HepG2 (cell line): ENCODE measurements at regions not wholly inside any gene's neighbourhood (a gene's known extent, or its start where the extent isn't known, plus 50 kb on each side); places are given as distances from the start of the nearest gene placed in this dataset.

ENCODE experiments used
- HNRNPK ChIP-seq: fragments of 200-400 bp; formaldehyde crosslinking; IDR thresholded peaks from 2 replicates; pipeline ENCODE4 v1.6.1; 2018; ENCODE audit warnings: low read length, low read depth, moderate library complexity, mild to moderate bottlenecking; ENCODE audit not compliant: poor library complexity, severe bottlenecking
- JARID2 ChIP-seq: sonication (generic); formaldehyde crosslinking; IDR thresholded peaks from 2 replicates; pipeline ENCODE4 v1.8.1; 2023; ENCODE audit warnings: missing genetic modification reagents, inconsistent platforms; ENCODE audit not compliant: insufficient replicate concordance
- KLF6 ChIP-seq: IDR thresholded peaks from 2 replicates; pipeline ENCODE4 v1.8.0; 2016; ENCODE audit warnings: missing biosample characterization, missing genetic modification reagents
- MBD4 ChIP-seq: IDR thresholded peaks from 2 replicates; pipeline ENCODE4 v1.6.1; 2012; ENCODE audit warnings: low read length, inconsistent platforms, borderline replicate concordance
- MIER2 ChIP-seq: IDR thresholded peaks from 2 replicates; pipeline ENCODE4 v1.6.1; 2016; ENCODE audit warnings: missing biosample characterization, missing genetic modification reagents
- POLR2AphosphoS2 ChIP-seq: IDR thresholded peaks from 2 replicates; pipeline ENCODE4 v1.6.1; 2011; ENCODE audit warnings: low read depth, low read length, improper control_type of control experiment
- RBM22 ChIP-seq: fragments of 200-400 bp; formaldehyde crosslinking; optimal IDR thresholded peaks from 2 replicates; pipeline ENCODE3; 2017; ENCODE audit warnings: mild to moderate bottlenecking, low read length, moderate library complexity
- SMAD1 ChIP-seq: sonication (generic); formaldehyde crosslinking; IDR thresholded peaks from 2 replicates; pipeline ENCODE4 v1.4.0; 2020; ENCODE audit warnings: missing genetic modification reagents, low read depth, mild to moderate bottlenecking, borderline replicate concordance
- TAF15 ChIP-seq: fragments of 200-400 bp; formaldehyde crosslinking; IDR thresholded peaks from one replicate; pipeline ENCODE4 v1.6.1; 2018; ENCODE audit warnings: mild to moderate bottlenecking, low read depth, low read length; ENCODE audit not compliant: poor library complexity, severe bottlenecking
- TEAD3 ChIP-seq: optimal IDR thresholded peaks from 2 replicates; pipeline ENCODE3; 2016; ENCODE audit warnings: borderline replicate concordance
- ZNF205 ChIP-seq: IDR thresholded peaks from 2 replicates; pipeline ENCODE4 v1.6.1; 2018; ENCODE audit warnings: missing biosample characterization, missing genetic modification reagents
- ZNF468 ChIP-seq: sonication (generic); formaldehyde crosslinking; IDR thresholded peaks from 2 replicates; pipeline ENCODE4 v1.8.0; 2022; ENCODE audit warnings: mild to moderate bottlenecking, moderate library complexity, missing genetic modification reagents
- ZNF737 ChIP-seq: sonication (generic); formaldehyde crosslinking; IDR thresholded peaks from 2 replicates; pipeline ENCODE4 v1.5.0; 2020; ENCODE audit warnings: missing genetic modification reagents, mild to moderate bottlenecking, borderline replicate concordance
- ZNF839 ChIP-seq: sonication (generic); formaldehyde crosslinking; IDR thresholded peaks from 2 replicates; pipeline ENCODE4 v1.4.0; 2020; ENCODE audit warnings: missing genetic modification reagents, mild to moderate bottlenecking, borderline replicate concordance
- ZNF850 ChIP-seq: sonication (generic); formaldehyde crosslinking; conservative IDR thresholded peaks from 2 replicates; pipeline ENCODE4 v1.9.0; 2021; ENCODE audit warnings: mild to moderate bottlenecking, missing genetic modification reagents
- TF ChIP-seq, protein P1 (sequence below): sonication (generic); formaldehyde crosslinking; IDR thresholded peaks from 2 replicates; pipeline ENCODE4 v1.4.0; 2020; ENCODE audit warnings: mild to moderate bottlenecking, missing genetic modification reagents, borderline replicate concordance
- TF ChIP-seq, protein P2 (sequence below), 2 experiments: fragments of 450-650 bp in 1 of 2; sonication (generic) in 1 of 2; formaldehyde crosslinking; IDR thresholded peaks; 2 replicates each; pipeline versions ENCODE4 v1.5.0 to v1.8.0; 2020 to 2022; ENCODE audit warnings: mild to moderate bottlenecking in 1 of 2, missing genetic modification reagents in 1 of 2
- TF ChIP-seq, protein P3 (sequence below): sonication (generic); formaldehyde crosslinking; IDR thresholded peaks from 2 replicates; pipeline ENCODE4 v1.5.0; 2020; ENCODE audit warnings: mild to moderate bottlenecking, low read depth, missing genetic modification reagents, borderline replicate concordance
- TF ChIP-seq, protein P4 (sequence below): sonication (generic); formaldehyde crosslinking; IDR thresholded peaks from 2 replicates; pipeline ENCODE4 v1.9.0; 2022; ENCODE audit warnings: low read depth, missing genetic modification reagents
- TF ChIP-seq, protein P5 (sequence below): sonication (generic); formaldehyde crosslinking; conservative IDR thresholded peaks from 2 replicates; pipeline ENCODE4 v1.8.0; 2022; ENCODE audit warnings: mild to moderate bottlenecking, moderate library complexity, missing genetic modification reagents

DNA sequence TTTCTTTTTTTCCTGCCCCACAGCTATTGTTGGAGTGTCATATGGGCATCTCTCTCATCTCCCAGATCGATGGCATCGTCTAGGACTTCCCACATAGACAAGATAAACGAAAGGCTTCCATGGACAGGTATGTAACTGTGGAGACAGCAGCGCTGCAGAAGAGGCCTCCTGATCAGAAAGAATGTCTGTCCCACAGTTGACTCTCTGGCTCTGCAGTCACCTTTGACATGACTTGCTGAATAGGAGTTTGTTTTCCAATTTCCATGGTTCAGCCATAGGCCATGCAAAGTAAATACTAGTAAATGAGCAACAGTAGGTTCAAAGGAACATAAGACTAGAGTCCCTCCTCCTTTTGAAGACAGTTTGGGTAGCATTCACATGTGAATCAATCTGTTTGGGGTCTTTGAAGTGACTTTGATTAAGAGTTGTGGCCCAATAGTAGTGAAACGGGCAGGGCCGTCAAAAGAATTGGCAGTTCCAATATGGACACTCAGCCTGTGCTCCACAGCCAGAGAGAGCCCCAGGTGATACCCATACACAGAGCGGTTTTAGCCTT is 134.7 kb upstream of the IFNGR1 start (continued):
- TF ChIP-seq, protein P1, sequence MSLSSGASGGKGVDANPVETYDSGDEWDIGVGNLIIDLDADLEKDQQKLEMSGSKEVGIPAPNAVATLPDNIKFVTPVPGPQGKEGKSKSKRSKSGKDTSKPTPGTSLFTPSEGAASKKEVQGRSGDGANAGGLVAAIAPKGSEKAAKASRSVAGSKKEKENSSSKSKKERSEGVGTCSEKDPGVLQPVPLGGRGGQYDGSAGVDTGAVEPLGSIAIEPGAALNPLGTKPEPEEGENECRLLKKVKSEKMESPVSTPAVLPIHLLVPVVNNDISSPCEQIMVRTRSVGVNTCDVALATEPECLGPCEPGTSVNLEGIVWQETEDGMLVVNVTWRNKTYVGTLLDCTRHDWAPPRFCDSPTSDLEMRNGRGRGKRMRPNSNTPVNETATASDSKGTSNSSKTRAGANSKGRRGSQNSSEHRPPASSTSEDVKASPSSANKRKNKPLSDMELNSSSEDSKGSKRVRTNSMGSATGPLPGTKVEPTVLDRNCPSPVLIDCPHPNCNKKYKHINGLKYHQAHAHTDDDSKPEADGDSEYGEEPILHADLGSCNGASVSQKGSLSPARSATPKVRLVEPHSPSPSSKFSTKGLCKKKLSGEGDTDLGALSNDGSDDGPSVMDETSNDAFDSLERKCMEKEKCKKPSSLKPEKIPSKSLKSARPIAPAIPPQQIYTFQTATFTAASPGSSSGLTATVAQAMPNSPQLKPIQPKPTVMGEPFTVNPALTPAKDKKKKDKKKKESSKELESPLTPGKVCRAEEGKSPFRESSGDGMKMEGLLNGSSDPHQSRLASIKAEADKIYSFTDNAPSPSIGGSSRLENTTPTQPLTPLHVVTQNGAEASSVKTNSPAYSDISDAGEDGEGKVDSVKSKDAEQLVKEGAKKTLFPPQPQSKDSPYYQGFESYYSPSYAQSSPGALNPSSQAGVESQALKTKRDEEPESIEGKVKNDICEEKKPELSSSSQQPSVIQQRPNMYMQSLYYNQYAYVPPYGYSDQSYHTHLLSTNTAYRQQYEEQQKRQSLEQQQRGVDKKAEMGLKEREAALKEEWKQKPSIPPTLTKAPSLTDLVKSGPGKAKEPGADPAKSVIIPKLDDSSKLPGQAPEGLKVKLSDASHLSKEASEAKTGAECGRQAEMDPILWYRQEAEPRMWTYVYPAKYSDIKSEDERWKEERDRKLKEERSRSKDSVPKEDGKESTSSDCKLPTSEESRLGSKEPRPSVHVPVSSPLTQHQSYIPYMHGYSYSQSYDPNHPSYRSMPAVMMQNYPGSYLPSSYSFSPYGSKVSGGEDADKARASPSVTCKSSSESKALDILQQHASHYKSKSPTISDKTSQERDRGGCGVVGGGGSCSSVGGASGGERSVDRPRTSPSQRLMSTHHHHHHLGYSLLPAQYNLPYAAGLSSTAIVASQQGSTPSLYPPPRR (CRISPR knock-in tag): peak; percentile 99
- TF ChIP-seq ZNF839 (CRISPR knock-in tag) (no peak), JARID2 (CRISPR knock-in tag) (peak; percentile 38), ZNF205 (CRISPR knock-in tag) (peak; percentile 94), KLF6 (0 out of 2 replicates have a peak, but pooled peaks have one; percentile 68), ZNF737 (no peak), SMAD1 (CRISPR knock-in tag) (no peak), TEAD3 (CRISPR knock-in tag) (peak; percentile 98), ZNF850 (CRISPR knock-in tag) (0 out of 2 replicates have a peak, but pooled peaks have one; percentile 73), ZNF468 (no peak), RBM22 (no peak), TAF15 (no peak), POLR2AphosphoS2 (no peak), MIER2 (CRISPR knock-in tag) (peak; percentile 91), MBD4 (peak; percentile 70; the same call in 1 of the 2 replicates), HNRNPK (no peak)
- TF ChIP-seq, protein P2, sequence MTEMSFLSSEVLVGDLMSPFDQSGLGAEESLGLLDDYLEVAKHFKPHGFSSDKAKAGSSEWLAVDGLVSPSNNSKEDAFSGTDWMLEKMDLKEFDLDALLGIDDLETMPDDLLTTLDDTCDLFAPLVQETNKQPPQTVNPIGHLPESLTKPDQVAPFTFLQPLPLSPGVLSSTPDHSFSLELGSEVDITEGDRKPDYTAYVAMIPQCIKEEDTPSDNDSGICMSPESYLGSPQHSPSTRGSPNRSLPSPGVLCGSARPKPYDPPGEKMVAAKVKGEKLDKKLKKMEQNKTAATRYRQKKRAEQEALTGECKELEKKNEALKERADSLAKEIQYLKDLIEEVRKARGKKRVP (CRISPR knock-in tag; IDR thresholded peaks at IDR 0.05): peak in 1 of 2 experiments; percentile 89; a peak in 2 of 4 replicates
- TF ChIP-seq, protein P3, sequence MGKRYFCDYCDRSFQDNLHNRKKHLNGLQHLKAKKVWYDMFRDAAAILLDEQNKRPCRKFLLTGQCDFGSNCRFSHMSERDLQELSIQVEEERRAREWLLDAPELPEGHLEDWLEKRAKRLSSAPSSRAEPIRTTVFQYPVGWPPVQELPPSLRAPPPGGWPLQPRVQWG (CRISPR knock-in tag): no peak
- TF ChIP-seq, protein P4, sequence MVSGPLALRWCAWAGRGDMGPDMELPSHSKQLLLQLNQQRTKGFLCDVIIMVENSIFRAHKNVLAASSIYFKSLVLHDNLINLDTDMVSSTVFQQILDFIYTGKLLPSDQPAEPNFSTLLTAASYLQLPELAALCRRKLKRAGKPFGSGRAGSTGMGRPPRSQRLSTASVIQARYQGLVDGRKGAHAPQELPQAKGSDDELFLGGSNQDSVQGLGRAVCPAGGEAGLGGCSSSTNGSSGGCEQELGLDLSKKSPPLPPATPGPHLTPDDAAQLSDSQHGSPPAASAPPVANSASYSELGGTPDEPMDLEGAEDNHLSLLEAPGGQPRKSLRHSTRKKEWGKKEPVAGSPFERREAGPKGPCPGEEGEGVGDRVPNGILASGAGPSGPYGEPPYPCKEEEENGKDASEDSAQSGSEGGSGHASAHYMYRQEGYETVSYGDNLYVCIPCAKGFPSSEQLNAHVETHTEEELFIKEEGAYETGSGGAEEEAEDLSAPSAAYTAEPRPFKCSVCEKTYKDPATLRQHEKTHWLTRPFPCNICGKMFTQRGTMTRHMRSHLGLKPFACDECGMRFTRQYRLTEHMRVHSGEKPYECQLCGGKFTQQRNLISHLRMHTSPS (CRISPR knock-in tag): peak; percentile 42; the same call in 1 of the 2 replicates
- TF ChIP-seq, protein P5, sequence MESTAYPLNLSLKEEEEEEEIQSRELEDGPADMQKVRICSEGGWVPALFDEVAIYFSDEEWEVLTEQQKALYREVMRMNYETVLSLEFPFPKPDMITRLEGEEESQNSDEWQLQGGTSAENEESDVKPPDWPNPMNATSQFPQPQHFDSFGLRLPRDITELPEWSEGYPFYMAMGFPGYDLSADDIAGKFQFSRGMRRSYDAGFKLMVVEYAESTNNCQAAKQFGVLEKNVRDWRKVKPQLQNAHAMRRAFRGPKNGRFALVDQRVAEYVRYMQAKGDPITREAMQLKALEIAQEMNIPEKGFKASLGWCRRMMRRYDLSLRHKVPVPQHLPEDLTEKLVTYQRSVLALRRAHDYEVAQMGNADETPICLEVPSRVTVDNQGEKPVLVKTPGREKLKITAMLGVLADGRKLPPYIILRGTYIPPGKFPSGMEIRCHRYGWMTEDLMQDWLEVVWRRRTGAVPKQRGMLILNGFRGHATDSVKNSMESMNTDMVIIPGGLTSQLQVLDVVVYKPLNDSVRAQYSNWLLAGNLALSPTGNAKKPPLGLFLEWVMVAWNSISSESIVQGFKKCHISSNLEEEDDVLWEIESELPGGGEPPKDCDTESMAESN (CRISPR knock-in tag): peak; percentile 87
